ENCODE measurements at regions not wholly inside any gene's neighbourhood (a gene's known extent, or its start where the extent isn't known, plus 50 kb on each side); places are given as distances from the start of the nearest gene placed in this dataset.

GRCh38 chr1:163872067-163872466 lies 550.3 kb downstream of the NUF2 start:
- H3K4me3 ChIP-seq (ENCODE audit: control insufficient read depth, low read depth, low read length): no peak overlapping the region
- DNase-seq (ENCODE audit: low read depth): no peak
- TF ChIP-seq, protein P1, sequence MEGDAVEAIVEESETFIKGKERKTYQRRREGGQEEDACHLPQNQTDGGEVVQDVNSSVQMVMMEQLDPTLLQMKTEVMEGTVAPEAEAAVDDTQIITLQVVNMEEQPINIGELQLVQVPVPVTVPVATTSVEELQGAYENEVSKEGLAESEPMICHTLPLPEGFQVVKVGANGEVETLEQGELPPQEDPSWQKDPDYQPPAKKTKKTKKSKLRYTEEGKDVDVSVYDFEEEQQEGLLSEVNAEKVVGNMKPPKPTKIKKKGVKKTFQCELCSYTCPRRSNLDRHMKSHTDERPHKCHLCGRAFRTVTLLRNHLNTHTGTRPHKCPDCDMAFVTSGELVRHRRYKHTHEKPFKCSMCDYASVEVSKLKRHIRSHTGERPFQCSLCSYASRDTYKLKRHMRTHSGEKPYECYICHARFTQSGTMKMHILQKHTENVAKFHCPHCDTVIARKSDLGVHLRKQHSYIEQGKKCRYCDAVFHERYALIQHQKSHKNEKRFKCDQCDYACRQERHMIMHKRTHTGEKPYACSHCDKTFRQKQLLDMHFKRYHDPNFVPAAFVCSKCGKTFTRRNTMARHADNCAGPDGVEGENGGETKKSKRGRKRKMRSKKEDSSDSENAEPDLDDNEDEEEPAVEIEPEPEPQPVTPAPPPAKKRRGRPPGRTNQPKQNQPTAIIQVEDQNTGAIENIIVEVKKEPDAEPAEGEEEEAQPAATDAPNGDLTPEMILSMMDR (IDR thresholded peaks at IDR 0.05; ENCODE audit: control insufficient read depth, insufficient read depth, low read depth, low read length, missing control alignments): no peak

DNA sequence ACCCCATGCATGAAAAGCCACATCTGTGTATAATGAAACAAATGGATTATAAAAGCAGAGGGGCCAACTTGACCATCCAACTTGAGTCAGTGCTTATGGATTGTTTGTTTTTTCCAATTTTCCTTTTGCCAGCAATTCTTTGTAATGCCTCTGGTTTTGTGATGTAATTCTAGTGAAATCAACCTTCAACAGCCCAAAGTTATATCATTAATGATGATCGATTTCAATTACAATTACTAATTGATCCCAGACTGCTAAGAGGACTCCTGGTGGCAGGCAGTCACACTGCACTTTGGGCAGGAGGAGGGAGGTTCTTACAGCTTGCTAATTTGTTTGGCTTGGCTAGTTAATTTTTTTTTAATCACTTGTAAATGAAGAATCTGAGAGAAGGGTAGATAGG lies 552.3 kb downstream of the NUF2 start:
- TF ChIP-seq, protein P1 (IDR thresholded peaks at IDR 0.05; ENCODE audit: control insufficient read depth, insufficient read depth, low read depth, low read length, missing control alignments): peak; percentile 56

GRCh38 chr1:163875200-163875926 lies 553.6 kb downstream of the NUF2 start:
- TF ChIP-seq, protein P1 (IDR thresholded peaks at IDR 0.05; ENCODE audit: control insufficient read depth, insufficient read depth, low read depth, low read length, missing control alignments): no peak
- DNase-seq (ENCODE audit: low read depth): peak; percentile 94
- 0 out of 2 replicates have a peak overlapping the region, but pooled peaks have one; percentile 2 for H3K4me3 ChIP-seq (ENCODE audit: control insufficient read depth, low read depth, low read length)

More for the DNA sequence above, 552.3 kb downstream of the NUF2 start:
- no peak overlapping the region for H3K4me3 ChIP-seq (ENCODE audit: control insufficient read depth, low read depth, low read length)
- DNase-seq (ENCODE audit: low read depth): no peak

GRCh38 chr1:163875927-163876320 lies 554.2 kb downstream of the NUF2 start:
- TF ChIP-seq, protein P1 (IDR thresholded peaks at IDR 0.05; ENCODE audit: control insufficient read depth, insufficient read depth, low read depth, low read length, missing control alignments): no peak
- H3K4me3 ChIP-seq (ENCODE audit: control insufficient read depth, low read depth, low read length): 0 out of 2 replicates have a peak overlapping the region, but pooled peaks have one; percentile 2
- DNase-seq (ENCODE audit: low read depth): peak; percentile 89

GRCh38 chr1:163876546-163876945 lies 554.8 kb downstream of the NUF2 start:
- DNase-seq (ENCODE audit: low read depth): no peak
- TF ChIP-seq, protein P1 (IDR thresholded peaks at IDR 0.05; ENCODE audit: control insufficient read depth, insufficient read depth, low read depth, low read length, missing control alignments): no peak
- H3K4me3 ChIP-seq (ENCODE audit: control insufficient read depth, low read depth, low read length): no peak overlapping the region

- no peak overlapping the region for H3K4me3 ChIP-seq (ENCODE audit: control insufficient read depth, low read depth, low read length)
- TF ChIP-seq, protein P1 (IDR thresholded peaks at IDR 0.05; ENCODE audit: control insufficient read depth, insufficient read depth, low read depth, low read length, missing control alignments): no peak
- DNase-seq (ENCODE audit: low read depth): peak; percentile 79
These were observed 555.3 kb downstream of the NUF2 start for GRCh38 chr1:163877016-163877415.
